Activated CD4-positive, alpha-beta T cell treated with anti-CD3 and anti-CD28 coated beads for 4 hours (primary cell): ENCODE measurements at regions not wholly inside any gene's neighbourhood (a gene's known extent, or its start where the extent isn't known, plus 50 kb on each side); places are given as distances from the start of the nearest gene placed in this dataset.
"Not testable (repeated sequence)": the region's sequence is repeated elsewhere in the genome, so short reads cannot be mapped to it uniquely, and the experiment has no call there.

Source experiments
- DNase-seq, 2 donors: peaks; one replicate each; pipeline ENCODE4 v3.0.0-alpha.2; 2020

GRCh38 chr1:30374400-30375070 lies 348.9 kb downstream of the MATN1 start:
- no peak for DNase-seq

GRCh38 chr1:30373471-30374399 lies 349.6 kb downstream of the MATN1 start:
- no peak for DNase-seq

- DNase-seq = no peak
These were observed 350.5 kb downstream of the MATN1 start for GRCh38 chr1:30372792-30373433.

GRCh38 chr1:30371888-30372791 lies 351.2 kb downstream of the MATN1 start:
- no peak for DNase-seq

GRCh38 chr1:30371179-30371788 lies 352.1 kb downstream of the MATN1 start:
- no peak for DNase-seq

GRCh38 chr1:30368651-30369240 lies 354.6 kb downstream of the MATN1 start:
- no peak for DNase-seq

GRCh38 chr1:30366911-30367310 lies 356.5 kb downstream of the MATN1 start:
- no peak for DNase-seq

GRCh38 chr1:30366199-30366598 lies 357.2 kb downstream of the MATN1 start:
- no peak for DNase-seq

GRCh38 chr1:30365596-30365995 lies 357.8 kb downstream of the MATN1 start:
- no peak for DNase-seq

GRCh38 chr1:30363031-30363430 lies 360.4 kb downstream of the MATN1 start:
- DNase-seq = no peak

- no peak for DNase-seq
These were observed 360.8 kb downstream of the MATN1 start for GRCh38 chr1:30362603-30362990.

- DNase-seq = not testable (repeated sequence)
These were observed 361.3 kb downstream of the MATN1 start for GRCh38 chr1:30361890-30362602.

- no peak for DNase-seq
These were observed 362.6 kb downstream of the MATN1 start for GRCh38 chr1:30360753-30361152.

GRCh38 chr1:30360281-30360680 lies 363.1 kb downstream of the MATN1 start:
- no peak for DNase-seq

GRCh38 chr1:30359539-30360220 lies 363.7 kb downstream of the MATN1 start:
- no peak for DNase-seq

- no peak for DNase-seq
These were observed 364.9 kb downstream of the MATN1 start for GRCh38 chr1:30358500-30358899.

GRCh38 chr1:30356839-30357238 lies 366.5 kb downstream of the MATN1 start:
- no peak for DNase-seq

GRCh38 chr1:30354410-30354809 lies 369.0 kb downstream of the MATN1 start:
- no peak for DNase-seq

- DNase-seq = no peak
These were observed 369.7 kb downstream of the MATN1 start for GRCh38 chr1:30353637-30354036.

- DNase-seq = no peak
These were observed 375.2 kb downstream of the MATN1 start for GRCh38 chr1:30348147-30348546.
